ENCODE measurements at regions not wholly inside any gene's neighbourhood (a gene's known extent, or its start where the extent isn't known, plus 50 kb on each side); places are given as distances from the start of the nearest gene placed in this dataset.

- TF ChIP-seq EZH2 (IDR thresholded peaks at IDR 0.05; ENCODE audit: low read length, unreplicated experiment) (no peak), CTCF (conservative IDR thresholded peaks at IDR 0.05; ENCODE audit: low read depth, low read length) (no peak), EZH2phosphoT487 (IDR thresholded peaks at IDR 0.05; ENCODE audit: borderline replicate concordance, low read length) (no peak)
These were observed 346.4 kb upstream of the CDH5 start for GRCh38 chr16:66020046-66020445.
